ENCODE measurements at regions not wholly inside any gene's neighbourhood (a gene's known extent, or its start where the extent isn't known, plus 50 kb on each side); places are given as distances from the start of the nearest gene placed in this dataset.
A peak's percentile ranks its signal among the peaks of the same experiment; 100 is the strongest.

DNA sequence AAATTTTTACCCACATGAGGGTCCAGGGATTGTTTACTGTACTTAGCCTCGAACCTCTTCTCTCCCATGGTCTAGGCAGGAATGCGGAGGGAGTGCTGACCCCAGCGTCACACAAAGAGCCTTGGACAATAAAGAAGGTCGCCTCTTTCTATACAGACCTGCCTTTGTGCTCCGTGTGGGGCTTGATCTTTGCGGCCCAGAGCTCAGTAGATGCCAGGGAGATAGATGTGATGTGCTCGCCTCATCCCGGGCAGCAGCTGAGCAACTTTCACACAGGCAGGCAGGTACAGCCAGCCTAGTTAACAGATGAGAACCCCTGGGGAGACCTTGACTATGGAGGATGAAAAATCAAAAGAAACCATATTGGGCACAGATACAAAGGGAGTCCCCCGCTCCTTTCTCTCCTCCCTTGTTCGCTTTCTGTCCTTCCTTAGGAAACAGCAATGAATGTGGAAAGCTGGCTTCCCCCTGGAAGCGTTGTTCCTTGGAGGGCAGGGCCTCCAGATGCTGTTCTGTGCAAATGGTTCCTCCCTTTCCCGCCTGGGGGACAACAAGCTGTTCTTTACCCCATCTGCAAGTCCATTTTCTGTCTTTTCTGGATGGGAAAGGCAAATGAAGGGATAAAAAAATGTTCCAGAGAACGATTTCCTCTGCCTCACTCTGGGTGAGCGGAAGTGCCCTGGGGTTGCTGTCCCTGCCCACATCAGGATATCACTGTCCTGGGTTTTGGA is 128.3 kb downstream of the OLIG3 start:
- Histone ChIP-seq H3K4me3 (no peak overlapping the region), H3K27me3 (replicated peaks in 1 of 2; ENCODE audit: control insufficient read depth in 2 of 2, insufficient read depth in 2 of 2, low read length in 1 of 2) (no peaks in the 10 kb centered on the region), H3K4me2 (ENCODE audit: control insufficient read depth, insufficient read depth) (no peak overlapping the region), H3K4me1 (ENCODE audit: control insufficient read depth, insufficient read depth, low read length) (peaks cover 5% of the 10 kb centered on the region), H4K20me1 (ENCODE audit: control insufficient read depth, insufficient read depth) (no peaks in the 10 kb centered on the region), H3K9me3 (replicated peaks; ENCODE audit: control insufficient read depth, insufficient read depth, low read length) (no peaks in the 10 kb centered on the region), H3K36me3 (ENCODE audit: control insufficient read depth in 2 of 2, insufficient read depth in 2 of 2, low read length in 1 of 2) (no peaks in the 10 kb centered on the region), H3K79me2 (ENCODE audit: control insufficient read depth, insufficient read depth, low read length) (no peaks in the 10 kb centered on the region), H2AFZ (ENCODE audit: control insufficient read depth, low read depth, low read length) (no peak overlapping the region), H3K9ac (ENCODE audit: control insufficient read depth, insufficient read depth, low read length) (no peak overlapping the region), H3K27ac (ENCODE audit: control insufficient read depth, insufficient read depth) (no peak overlapping the region)
- ChIA-PET CTCF (no interaction called here), SMC1A (ENCODE audit: uncharacterized antibody, unreplicated experiment) (no interaction called here), RAD21 (ENCODE audit: unreplicated experiment) (no interaction called here), POLR2A (no interaction called here)
- 58% methylated on average over 14 of the region's 14 CpGs for WGBS (ENCODE audit: insufficient coverage, insufficient replicate concordance, low lambda C conversion rate, missing lambda C conversion rate)
- in situ Hi-C loops (cut with MboI) (no loop called here), intact Hi-C loops (cut with micrococcal nuclease; ENCODE audit: unreplicated experiment) (no loop called here)
- BruUV-seq (replicated peaks): no TSS peak
- FAIRE-seq: no peak
- DNase-seq (ENCODE audit: low read depth, low spot score): no peak
- no peak for ATAC-seq
- TF ChIP-seq TBL1XR1 (IDR thresholded peaks at IDR 0.05; ENCODE audit: low read depth, low read length) (no peak), MTA3 (IDR thresholded peaks at IDR 0.05; ENCODE audit: borderline replicate concordance, low read length) (no peak), BCL11A (IDR thresholded peaks at IDR 0.05; ENCODE audit: low read depth, low read length) (no peak)

GRCh38 chr6:137363805-137364138 is 130.4 kb downstream of the OLIG3 start:
- no peaks in the 10 kb centered on the region for H3K79me2 ChIP-seq (ENCODE audit: control insufficient read depth, insufficient read depth, low read length)
- H3K36me3 ChIP-seq (ENCODE audit: control insufficient read depth in 2 of 2, insufficient read depth in 2 of 2, low read length in 1 of 2): no peaks in the 10 kb centered on the region
- no peak overlapping the region for H3K4me3 ChIP-seq
- no peak for DNase-seq (ENCODE audit: low read depth, low spot score)
- H3K27me3 ChIP-seq (replicated peaks in 1 of 2; ENCODE audit: control insufficient read depth in 2 of 2, insufficient read depth in 2 of 2, low read length in 1 of 2): no peaks in the 10 kb centered on the region
- no peak overlapping the region for H2AFZ ChIP-seq (ENCODE audit: control insufficient read depth, low read depth, low read length)
- no TSS peak for BruUV-seq (replicated peaks)
- no peak for FAIRE-seq
- no peak overlapping the region for H3K27ac ChIP-seq (ENCODE audit: control insufficient read depth, insufficient read depth)
- in situ Hi-C loops (cut with MboI) (no loop called here), intact Hi-C loops (cut with micrococcal nuclease; ENCODE audit: unreplicated experiment) (no loop called here)
- POLR2A ChIA-PET: no interaction called here
- RAD21 ChIA-PET (ENCODE audit: unreplicated experiment): interaction anchor here (0.7 kb wide), 1 partner anchor 12 kb away, joined by 3 read pairs; no protein-coding TSS in a partner anchor
- H3K9ac ChIP-seq (ENCODE audit: control insufficient read depth, insufficient read depth, low read length): no peak overlapping the region
- WGBS (ENCODE audit: insufficient coverage, insufficient replicate concordance, low lambda C conversion rate, missing lambda C conversion rate): 78% methylated on average over 5 of the region's 5 CpGs
- no peak overlapping the region for H3K4me2 ChIP-seq (ENCODE audit: control insufficient read depth, insufficient read depth)
- no peaks in the 10 kb centered on the region for H4K20me1 ChIP-seq (ENCODE audit: control insufficient read depth, insufficient read depth)
- H3K4me1 ChIP-seq (ENCODE audit: control insufficient read depth, insufficient read depth, low read length): no peaks in the 10 kb centered on the region
- no peaks in the 10 kb centered on the region for H3K9me3 ChIP-seq (replicated peaks; ENCODE audit: control insufficient read depth, insufficient read depth, low read length)
- ATAC-seq: no peak
- CTCF ChIA-PET: interaction anchor here (0.7 to 1.3 kb wide), 3 partner anchors 9 to 225 kb away, joined by 3 to 5 read pairs (median 3); no protein-coding TSS in a partner anchor
- SMC1A ChIA-PET (ENCODE audit: uncharacterized antibody, unreplicated experiment): no interaction called here
- 0 out of 2 replicates have a peak, but pooled peaks have one; percentile 49 for TF ChIP-seq NFIC (IDR thresholded peaks at IDR 0.05; ENCODE audit: low read depth, low read length)
- no peak for TF ChIP-seq PAX5 (IDR thresholded peaks at IDR 0.05; ENCODE audit: borderline replicate concordance, low read depth, low read length)
- TF ChIP-seq SMAD1 (IDR thresholded peaks at IDR 0.05; ENCODE audit: low read depth, partially characterized antibody): no peak
- 0 out of 2 replicates have a peak, but pooled peaks have one; percentile 52 for TF ChIP-seq CBX5 (IDR thresholded peaks at IDR 0.05; ENCODE audit: low read depth)
- TF ChIP-seq, protein P1, sequence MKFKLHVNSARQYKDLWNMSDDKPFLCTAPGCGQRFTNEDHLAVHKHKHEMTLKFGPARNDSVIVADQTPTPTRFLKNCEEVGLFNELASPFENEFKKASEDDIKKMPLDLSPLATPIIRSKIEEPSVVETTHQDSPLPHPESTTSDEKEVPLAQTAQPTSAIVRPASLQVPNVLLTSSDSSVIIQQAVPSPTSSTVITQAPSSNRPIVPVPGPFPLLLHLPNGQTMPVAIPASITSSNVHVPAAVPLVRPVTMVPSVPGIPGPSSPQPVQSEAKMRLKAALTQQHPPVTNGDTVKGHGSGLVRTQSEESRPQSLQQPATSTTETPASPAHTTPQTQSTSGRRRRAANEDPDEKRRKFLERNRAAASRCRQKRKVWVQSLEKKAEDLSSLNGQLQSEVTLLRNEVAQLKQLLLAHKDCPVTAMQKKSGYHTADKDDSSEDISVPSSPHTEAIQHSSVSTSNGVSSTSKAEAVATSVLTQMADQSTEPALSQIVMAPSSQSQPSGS (IDR thresholded peaks at IDR 0.05; ENCODE audit: low read length): peak; percentile 49; the same call in 1 of the 2 replicates
- TF ChIP-seq, protein P2, sequence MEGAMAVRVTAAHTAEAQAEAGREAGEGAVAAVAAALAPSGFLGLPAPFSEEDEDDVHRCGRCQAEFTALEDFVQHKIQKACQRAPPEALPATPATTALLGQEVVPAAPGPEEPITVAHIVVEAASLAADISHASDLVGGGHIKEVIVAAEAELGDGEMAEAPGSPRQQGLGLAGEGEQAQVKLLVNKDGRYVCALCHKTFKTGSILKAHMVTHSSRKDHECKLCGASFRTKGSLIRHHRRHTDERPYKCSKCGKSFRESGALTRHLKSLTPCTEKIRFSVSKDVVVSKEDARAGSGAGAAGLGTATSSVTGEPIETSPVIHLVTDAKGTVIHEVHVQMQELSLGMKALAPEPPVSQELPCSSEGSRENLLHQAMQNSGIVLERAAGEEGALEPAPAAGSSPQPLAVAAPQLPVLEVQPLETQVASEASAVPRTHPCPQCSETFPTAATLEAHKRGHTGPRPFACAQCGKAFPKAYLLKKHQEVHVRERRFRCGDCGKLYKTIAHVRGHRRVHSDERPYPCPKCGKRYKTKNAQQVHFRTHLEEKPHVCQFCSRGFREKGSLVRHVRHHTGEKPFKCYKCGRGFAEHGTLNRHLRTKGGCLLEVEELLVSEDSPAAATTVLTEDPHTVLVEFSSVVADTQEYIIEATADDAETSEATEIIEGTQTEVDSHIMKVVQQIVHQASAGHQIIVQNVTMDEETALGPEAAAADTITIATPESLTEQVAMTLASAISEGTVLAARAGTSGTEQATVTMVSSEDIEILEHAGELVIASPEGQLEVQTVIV (IDR thresholded peaks at IDR 0.05; ENCODE audit: borderline replicate concordance, partially characterized antibody): no peak
- TF ChIP-seq TCF7 (IDR thresholded peaks at IDR 0.05; ENCODE audit: borderline replicate concordance): peak; percentile 96
- TF ChIP-seq RAD21 (IDR thresholded peaks at IDR 0.05; ENCODE audit: insufficient read depth, low read depth, low read length): no peak
- TF ChIP-seq ETV6 (conservative IDR thresholded peaks at IDR 0.05 in 1 of 2, IDR thresholded peaks at IDR 0.05 in 1 of 2; ENCODE audit: borderline replicate concordance in 1 of 2, low read depth in 1 of 2): no peak

Data from GM12878 (cell line).